ENCODE measurements at regions not wholly inside any gene's neighbourhood (a gene's known extent, or its start where the extent isn't known, plus 50 kb on each side); places are given as distances from the start of the nearest gene placed in this dataset.

- no peaks in the 10 kb centered on the region for H3K27me3 ChIP-seq (ENCODE audit: control insufficient read depth, insufficient read depth, low read length)
- ChIA-PET CTCF (no interaction called here), POLR2A (no interaction called here)
- intact Hi-C loops (cut with micrococcal nuclease; ENCODE audit: unreplicated experiment), result no loop called here
- no peak overlapping the region for H3K27ac ChIP-seq (ENCODE audit: low read length)
- H3K36me3 ChIP-seq (ENCODE audit: control insufficient read depth, insufficient read depth, low read length), result no peaks in the 10 kb centered on the region
- in situ Hi-C loops (cut with HindIII; ENCODE audit: low pct_unique_long_range_greater_than_20kb, low sequenced_read_pairs), result no loop called here
- H3K9me3 ChIP-seq (ENCODE audit: control insufficient read depth, insufficient read depth, low read depth, low read length), result no peaks in the 10 kb centered on the region
- TF ChIP-seq CTCF (IDR thresholded peaks at IDR 0.05) (no peak), TCF7L2 (IDR thresholded peaks at IDR 0.05; ENCODE audit: low read depth, low read length) (no peak), POLR2AphosphoS5 (IDR thresholded peaks at IDR 0.05; ENCODE audit: low read depth, low read length) (no peak), SIN3A (IDR thresholded peaks at IDR 0.05; ENCODE audit: borderline replicate concordance, insufficient read depth, low read depth, low read length) (no peak)
- TF ChIP-seq, protein P1, sequence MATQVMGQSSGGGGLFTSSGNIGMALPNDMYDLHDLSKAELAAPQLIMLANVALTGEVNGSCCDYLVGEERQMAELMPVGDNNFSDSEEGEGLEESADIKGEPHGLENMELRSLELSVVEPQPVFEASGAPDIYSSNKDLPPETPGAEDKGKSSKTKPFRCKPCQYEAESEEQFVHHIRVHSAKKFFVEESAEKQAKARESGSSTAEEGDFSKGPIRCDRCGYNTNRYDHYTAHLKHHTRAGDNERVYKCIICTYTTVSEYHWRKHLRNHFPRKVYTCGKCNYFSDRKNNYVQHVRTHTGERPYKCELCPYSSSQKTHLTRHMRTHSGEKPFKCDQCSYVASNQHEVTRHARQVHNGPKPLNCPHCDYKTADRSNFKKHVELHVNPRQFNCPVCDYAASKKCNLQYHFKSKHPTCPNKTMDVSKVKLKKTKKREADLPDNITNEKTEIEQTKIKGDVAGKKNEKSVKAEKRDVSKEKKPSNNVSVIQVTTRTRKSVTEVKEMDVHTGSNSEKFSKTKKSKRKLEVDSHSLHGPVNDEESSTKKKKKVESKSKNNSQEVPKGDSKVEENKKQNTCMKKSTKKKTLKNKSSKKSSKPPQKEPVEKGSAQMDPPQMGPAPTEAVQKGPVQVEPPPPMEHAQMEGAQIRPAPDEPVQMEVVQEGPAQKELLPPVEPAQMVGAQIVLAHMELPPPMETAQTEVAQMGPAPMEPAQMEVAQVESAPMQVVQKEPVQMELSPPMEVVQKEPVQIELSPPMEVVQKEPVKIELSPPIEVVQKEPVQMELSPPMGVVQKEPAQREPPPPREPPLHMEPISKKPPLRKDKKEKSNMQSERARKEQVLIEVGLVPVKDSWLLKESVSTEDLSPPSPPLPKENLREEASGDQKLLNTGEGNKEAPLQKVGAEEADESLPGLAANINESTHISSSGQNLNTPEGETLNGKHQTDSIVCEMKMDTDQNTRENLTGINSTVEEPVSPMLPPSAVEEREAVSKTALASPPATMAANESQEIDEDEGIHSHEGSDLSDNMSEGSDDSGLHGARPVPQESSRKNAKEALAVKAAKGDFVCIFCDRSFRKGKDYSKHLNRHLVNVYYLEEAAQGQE (IDR thresholded peaks at IDR 0.05; ENCODE audit: insufficient read depth in 1 of 2, low read depth in 2 of 2, low read length in 1 of 2), result no peak
- DNase-seq (ENCODE audit: low read depth, low spot score), result no peak
- H3K4me3 ChIP-seq (ENCODE audit: low read depth in 2 of 2, low read length in 2 of 2), result no peak overlapping the region
- no peaks in the 10 kb centered on the region for H3K4me1 ChIP-seq (ENCODE audit: control insufficient read depth, insufficient read depth, low read length)
- no peak for ATAC-seq
- no TSS peak for BruUV-seq (replicated peaks)
Measured at GRCh38 chr12:92221656-92222315, 76.1 kb upstream of the BTG1 start.

- Histone ChIP-seq H3K27ac (ENCODE audit: low read length) (no peak overlapping the region), H3K4me1 (ENCODE audit: control insufficient read depth, insufficient read depth, low read length) (no peaks in the 10 kb centered on the region), H3K4me3 (ENCODE audit: low read depth in 2 of 2, low read length in 2 of 2) (no peak overlapping the region), H3K9me3 (ENCODE audit: control insufficient read depth, insufficient read depth, low read depth, low read length) (no peaks in the 10 kb centered on the region), H3K27me3 (ENCODE audit: control insufficient read depth, insufficient read depth, low read length) (no peaks in the 10 kb centered on the region), H3K36me3 (ENCODE audit: control insufficient read depth, insufficient read depth, low read length) (no peaks in the 10 kb centered on the region)
- ATAC-seq (no peak), DNase-seq (ENCODE audit: low read depth, low spot score) (no peak)
- TF ChIP-seq SIN3A (IDR thresholded peaks at IDR 0.05; ENCODE audit: borderline replicate concordance, insufficient read depth, low read depth, low read length) (no peak), TCF7L2 (IDR thresholded peaks at IDR 0.05; ENCODE audit: low read depth, low read length) (no peak), POLR2AphosphoS5 (IDR thresholded peaks at IDR 0.05; ENCODE audit: low read depth, low read length) (no peak), CTCF (IDR thresholded peaks at IDR 0.05) (no peak)
- TF ChIP-seq, protein P1 (IDR thresholded peaks at IDR 0.05; ENCODE audit: insufficient read depth in 1 of 2, low read depth in 2 of 2, low read length in 1 of 2), result no peak
- BruUV-seq (replicated peaks), result no TSS peak
- POLR2A ChIA-PET, result no interaction called here
- in situ Hi-C loops (cut with HindIII; ENCODE audit: low pct_unique_long_range_greater_than_20kb, low sequenced_read_pairs), result no loop called here
- intact Hi-C loops (cut with micrococcal nuclease; ENCODE audit: unreplicated experiment), result no loop called here
- CTCF ChIA-PET, result no interaction called here
Measured at GRCh38 chr12:92218394-92219077, 72.9 kb upstream of the BTG1 start.
